Umbilical cord (tissue), 1 donor: ENCODE measurements at regions not wholly inside any gene's neighbourhood (a gene's known extent, or its start where the extent isn't known, plus 50 kb on each side); places are given as distances from the start of the nearest gene placed in this dataset.
"Not testable (repeated sequence)": the region's sequence is repeated elsewhere in the genome, so short reads cannot be mapped to it uniquely, and the experiment has no call there.

ENCODE experiments used
- DNase-seq: peaks from one replicate; pipeline ENCODE4 v3.0.0-alpha.2; 2015; ENCODE audit warnings: low spot score

DNA sequence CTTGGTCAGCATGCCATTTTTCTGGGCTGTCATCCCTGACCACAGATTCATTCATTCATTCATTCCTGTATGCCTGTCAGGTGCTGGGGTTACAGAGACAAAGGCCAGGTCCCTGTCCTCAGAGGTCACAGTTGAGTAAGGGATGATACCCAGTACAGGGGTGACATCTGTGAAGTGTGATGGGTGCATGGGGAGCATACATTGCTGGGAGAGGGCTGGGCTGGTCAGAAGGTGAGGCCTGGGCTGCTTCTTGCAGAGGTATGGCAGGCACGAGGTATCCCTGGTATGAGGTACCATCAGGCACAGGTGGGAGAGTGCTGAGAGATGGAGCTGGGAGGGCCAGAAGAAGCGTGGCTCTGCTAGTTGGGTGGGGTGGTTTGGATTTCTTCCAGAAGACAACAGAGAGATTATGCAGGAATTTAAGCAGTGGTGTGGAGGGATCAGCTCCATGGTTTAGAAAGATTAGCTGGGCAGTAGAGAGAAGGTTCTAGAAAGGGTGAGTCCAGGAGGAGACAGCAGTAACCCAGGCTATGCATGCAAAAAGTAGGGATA, 181.9 kb upstream of the HAAO start:
- DNase-seq: peak; percentile 85

DNA sequence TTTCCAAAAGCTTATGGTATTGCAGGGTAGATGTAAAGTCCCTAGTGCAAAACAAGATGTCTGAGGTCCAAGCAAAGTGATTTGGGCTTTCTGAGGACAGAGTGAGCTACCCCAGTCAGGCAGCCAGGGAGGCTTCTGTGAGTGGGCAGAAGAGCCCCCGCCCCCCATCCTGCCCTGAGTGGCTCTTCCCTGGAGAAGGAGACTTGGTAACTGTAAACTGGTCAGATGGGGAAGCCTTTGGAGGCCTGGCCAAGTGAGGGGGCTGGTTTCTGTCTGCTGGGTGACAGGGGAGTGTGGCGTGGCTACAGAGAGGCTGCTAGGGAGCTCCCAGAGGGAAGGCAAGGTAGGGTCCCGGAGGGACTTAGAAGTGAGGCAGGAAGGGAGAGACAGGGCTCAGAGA, 181.3 kb upstream of the HAAO start:
- DNase-seq: peak; percentile 36

DNA sequence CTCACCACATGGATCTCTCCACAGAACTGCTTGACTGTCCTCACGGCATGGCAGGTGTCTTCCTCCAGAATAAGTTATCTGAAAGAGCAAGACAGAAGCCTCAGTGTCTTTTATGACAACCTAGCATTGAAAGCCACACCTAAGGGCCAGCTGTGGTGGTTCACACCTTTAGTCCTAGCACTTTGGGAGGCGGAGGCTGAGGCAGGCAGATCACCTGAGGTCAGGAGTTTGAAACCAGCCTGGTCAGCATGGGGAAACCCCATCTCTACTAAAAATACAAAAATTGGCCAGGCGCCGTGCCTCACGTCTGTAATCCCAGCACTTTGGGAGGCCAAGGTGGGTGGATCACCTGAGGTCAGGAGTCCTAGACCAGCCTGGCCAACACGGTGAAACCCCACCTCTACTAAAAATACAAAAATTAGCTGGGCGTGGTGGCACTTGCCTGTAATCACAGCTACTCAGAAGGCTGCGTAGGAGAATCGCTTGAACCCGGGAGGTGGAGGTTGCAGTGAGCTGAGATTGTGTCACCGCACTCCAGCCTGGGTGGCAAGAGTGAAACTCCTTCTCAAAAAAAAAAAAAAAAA, 180.6 kb upstream of the HAAO start:
- not testable (repeated sequence) for DNase-seq

DNA sequence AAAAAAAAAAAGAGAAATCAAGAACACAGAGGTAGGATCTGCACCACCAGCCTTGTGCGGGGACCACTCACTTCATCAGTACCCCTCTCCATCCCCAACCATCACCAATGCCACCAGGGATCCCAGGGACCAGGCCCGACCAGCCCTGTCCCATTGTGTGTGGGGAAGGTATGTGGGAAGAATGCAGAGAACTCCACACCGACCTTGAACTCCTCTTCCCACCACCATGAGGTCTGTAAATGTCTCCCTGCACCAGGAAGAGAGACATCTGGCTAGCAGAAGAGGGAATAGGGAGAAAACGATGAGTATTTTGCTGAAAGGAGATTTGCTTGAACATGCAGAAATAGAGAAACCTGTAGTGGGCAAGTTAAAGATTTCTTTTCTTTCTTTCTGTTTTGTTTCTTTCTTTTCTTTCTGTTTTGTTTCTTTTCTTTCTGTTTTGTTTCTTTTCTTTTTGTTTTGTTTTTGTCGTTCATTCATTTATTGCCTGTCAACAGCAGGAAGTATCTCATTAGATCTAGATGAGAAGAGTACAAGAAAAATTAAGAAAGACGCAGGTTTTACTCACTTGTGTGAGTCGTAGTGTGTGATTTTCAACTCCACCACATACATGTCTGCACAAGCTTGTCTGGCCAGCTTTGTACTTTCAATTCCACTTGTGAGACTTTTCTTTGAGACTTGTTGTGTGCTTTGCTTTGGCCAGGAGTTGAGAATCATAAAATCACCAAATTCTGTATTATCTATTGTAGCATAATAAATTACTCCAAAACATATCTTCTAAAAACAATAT, 179.8 kb upstream of the HAAO start:
- no peak for DNase-seq

DNA sequence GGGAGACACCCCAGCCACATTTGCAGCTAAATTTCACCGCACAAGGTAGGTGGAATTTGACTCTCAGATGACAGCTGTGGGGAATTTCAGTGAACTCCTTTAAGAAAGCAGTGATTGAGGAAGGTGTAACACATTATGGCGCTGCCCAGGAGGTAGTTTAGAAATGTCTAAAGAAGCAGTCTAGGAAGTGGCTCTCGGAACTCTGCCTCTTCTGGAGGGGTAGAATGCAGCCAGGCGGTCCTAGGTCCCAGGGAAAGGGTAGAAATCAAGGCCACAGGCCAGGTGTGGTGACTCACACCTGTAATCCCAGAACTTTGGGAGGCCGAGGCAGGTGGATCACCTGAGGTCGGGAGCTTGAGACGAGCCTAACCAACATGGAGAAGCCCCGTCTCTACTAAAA, 179.0 kb upstream of the HAAO start:
- DNase-seq: no peak

DNA sequence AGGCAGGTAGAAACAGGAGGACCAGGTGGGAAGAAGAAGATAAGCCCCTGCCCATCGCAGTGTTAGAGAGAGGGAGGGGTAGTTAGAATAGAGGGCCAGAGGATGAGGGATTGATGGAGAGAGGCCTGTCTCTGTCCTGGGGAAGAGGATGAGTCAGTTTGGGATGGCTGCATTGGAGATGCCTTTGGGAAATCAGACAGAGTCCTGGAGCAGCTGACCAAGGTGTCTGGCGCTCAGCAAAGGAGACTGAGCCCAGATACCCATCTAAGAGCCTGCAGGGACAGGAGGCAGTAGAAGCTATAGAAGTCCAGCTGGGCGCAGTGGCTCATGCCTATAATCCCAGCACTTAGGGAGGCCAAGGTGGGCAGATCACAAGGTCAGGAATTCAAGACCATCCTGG, 177.8 kb upstream of the HAAO start:
- DNase-seq: no peak

DNA sequence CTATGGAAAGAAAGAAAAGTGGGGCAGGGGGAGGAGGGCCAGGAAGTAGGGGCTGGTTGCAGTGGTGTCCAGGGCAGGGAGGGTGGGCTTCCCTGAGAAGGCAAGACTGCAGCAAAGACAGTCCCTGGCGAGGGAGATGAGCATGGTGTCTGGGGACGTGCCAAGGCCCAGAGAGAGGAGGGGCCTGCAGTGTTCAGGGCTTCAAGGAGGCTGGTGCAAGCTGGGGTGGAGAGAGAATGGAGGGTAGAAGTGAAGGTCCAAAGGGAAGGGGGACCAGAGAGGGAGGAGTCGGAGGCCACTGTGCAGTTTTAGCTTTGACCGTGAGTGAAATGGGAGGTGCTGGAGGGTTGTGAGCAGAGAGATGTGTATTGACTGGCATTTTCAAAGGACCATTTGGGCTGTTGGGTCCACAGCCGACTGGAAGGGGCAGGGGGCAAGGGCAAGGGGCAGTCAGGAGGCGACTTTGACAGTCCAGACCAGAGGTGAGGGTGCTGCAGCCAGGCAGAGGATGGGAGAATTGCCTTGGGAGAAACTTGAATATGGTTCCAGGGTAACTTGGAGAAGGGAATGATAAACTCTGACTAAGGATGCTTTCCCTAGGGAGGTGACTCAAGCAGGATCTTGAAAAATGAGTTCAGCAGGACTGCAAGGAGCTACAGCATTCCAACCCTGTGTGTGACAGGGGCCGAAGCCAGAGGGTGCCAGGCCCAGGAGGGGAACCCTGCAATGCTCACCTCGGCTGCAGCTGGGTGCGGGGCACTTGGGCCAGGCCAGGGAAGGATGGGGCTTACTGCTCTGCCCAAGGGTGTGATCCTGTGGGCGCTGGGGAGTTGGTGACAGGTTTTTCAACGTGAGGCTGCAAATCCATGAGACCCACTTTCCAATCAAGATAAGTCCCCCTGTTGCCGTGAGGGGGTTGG, 177.1 kb upstream of the HAAO start:
- no peak for DNase-seq

DNA sequence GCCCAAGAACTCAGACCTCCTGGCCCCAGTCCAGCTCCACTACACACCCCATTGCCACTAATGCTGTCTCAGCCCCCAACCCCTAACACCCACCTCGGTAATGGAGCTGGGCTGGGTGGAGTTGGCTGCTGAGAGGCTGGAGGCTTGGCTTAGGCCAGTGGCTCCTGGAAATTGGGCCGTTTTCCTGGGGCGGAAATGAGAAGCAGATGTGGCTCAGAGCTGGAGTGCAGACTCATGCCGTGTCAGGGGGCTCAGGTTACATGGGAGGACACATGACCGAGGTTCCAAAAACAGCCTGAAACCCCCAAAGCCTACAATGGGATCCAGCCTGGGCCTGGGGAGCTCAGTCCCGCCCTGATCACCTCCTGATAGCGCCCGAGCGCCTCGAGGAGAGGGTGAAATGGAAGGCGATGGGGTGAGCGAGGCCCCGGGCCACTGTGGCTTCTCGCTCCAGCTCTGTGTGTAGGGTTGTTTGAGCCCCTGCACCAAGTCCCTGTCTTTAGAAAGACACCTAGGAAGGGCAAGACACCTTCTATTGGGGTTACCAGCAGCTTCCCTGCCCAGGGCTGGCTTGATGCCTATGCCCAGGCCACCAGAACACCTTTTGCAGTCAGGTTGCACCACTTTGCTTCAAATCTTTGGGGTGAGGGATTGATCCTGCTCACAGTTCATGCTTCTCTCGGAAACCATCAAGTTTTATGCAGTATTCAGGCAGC, 175.7 kb upstream of the HAAO start:
- DNase-seq: peak; percentile 71

DNA sequence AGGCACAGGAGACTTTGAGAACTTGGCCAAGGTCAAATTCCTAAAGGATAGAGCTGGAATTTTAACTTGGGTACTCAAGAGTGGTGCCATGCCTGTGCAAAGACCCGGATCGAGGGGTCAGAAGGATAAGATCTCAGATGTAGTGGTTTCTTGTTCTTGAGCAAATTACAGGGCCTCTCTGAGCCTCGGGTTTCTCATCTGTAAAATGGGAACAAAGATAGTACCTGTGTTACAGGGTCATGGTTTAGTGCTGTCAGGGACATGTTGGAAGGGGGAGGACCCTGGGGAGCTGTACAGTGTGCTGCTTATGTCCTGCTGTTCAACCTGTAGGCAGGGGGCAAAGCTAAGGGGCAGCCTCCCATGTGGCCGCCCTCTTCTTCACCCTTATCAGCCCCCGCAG, 173.5 kb upstream of the HAAO start:
- DNase-seq: no peak

DNA sequence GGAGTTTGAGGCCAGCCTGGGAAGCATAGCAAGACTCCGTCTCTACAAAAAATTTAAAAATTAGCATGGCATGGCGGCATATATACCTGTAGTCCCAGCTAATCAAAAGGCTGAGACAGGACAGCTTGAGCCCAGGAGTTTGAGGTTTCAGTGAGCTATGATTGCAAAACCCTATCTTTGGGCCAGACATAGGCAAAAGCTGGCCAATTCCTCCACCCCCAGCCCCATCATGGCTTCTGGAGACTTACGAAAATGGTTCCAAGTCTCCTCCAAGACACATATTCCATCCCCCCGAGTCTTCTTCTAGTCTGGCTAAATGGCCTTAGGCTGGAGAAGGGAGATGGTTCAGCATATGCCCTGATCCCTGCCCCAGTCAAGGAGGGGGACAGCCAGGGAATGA, 172.8 kb upstream of the HAAO start:
- no peak for DNase-seq

DNA sequence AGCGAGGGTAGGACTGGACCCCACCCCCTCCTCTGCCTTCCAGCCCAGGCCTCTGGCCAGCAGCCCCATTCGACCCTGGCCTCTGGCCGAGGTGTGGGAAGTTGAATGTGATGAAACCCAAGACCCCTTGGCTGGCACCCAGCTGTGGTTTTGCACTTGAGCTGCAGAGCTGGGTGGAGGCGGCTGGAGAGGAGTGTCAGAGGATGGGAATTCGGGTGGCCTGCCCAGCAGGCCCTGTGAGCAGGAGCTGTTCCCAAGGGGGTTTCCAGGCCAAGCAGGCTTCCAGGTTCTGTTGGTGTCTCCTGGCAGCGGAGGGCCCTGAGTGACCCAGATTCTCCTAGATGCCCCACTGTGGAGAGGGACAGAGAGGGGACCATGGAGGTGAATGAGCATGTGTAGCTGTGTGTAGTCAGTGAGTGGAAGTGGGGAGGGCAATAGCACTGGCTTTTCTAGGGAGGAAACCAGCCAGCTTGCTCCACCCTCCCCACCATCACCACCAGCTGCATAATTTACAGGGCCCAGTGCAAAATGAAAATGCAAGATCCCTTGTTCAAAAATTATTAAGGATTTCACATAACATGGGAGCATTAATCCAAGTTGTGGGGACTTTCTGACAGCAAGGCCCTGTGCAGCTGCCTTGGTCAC, 172.2 kb upstream of the HAAO start:
- peak; percentile 91 for DNase-seq

DNA sequence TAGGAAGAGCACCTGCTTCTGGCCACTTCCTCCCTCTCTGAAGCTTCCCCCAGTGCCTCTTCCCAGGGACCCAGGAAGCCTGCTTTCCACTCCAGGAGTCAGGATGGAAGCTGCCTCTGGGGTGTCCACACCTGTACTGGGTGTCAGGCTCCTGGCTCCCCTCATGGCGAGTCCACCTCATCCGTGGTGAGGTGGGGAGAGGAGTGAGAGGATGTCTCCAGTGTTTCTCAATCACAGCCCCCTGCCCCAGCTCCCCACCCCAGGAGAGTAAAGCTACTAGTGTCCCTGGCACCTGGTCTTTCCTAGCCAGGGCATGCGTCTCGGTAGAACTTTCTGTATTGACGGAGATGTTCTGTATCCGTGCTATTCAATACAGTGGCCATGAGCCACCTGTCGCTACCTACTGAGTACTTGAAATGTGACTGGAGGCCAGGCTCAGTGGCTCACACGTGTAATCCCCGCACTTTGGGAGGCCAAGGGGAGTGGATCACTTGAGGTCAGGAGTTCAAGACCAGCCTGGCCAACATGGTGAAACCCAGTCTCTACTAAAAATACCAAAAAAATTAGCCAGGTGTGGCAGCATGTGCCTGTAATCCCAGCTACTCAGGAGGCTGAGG, 171.2 kb upstream of the HAAO start:
- DNase-seq: no peak

DNA sequence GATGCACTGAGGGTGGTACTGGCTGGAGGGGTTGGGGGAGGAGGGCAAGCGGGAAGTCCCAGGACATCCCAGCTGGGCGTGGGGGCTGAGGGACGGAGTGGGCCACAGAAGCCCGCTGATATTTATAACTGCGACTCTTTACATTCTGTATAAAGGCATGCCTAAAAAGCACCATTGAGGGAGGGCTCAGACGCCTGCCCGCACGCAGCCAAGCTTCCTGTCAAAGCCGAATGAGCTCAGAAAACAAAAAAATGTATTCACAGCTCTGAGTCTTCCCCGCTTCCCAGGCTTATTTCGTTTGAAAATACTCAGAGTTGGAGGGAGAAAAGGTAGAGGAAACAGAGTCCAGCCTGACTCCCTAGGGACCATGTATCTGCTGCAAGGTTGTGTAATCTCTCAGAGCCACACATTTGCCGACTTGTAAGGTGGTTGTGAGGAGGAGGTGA, 170.1 kb upstream of the HAAO start:
- DNase-seq: peak; percentile 43

DNA sequence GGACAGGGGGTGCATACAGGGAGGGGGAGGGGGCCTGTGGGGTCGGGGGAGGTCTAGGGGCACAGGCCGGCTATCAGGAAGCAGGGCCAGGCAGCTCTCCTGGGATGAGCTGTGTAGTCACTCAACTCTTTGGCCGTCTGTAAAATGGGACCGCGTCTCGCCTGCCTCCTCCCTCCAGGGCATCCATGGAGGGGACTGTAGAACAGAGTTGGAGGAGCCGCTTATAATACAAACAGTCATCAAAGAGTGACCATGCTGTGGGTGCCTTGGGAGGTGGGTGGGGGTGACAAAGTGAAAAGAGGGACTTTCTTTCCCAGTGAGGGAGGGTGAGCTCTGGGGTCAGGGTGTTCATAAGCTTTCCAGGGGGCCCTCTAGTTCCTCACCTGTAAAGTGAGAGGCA, 169.6 kb upstream of the HAAO start:
- no peak for DNase-seq

DNA sequence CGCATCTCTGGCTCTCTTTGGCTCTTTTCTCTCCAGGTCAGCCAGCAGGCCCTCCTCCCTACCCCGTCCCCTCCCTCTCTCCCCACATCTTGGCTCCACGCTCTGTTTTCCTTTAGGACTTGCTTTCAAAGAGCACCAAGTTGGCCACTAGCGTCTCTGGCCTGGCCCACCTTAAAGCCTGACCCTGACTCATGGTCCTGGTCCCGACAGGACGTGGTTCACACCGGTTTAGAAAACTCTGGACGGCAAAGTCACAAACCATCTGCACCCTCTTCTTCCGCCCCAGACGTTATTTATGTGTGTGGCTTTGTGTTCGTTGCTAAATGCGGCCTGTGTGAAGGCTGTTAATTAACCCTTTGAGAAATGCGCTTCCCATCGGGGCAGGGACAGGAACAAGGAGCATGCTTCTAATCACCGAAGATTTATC, 169.0 kb upstream of the HAAO start:
- peak; percentile 77 for DNase-seq

DNA sequence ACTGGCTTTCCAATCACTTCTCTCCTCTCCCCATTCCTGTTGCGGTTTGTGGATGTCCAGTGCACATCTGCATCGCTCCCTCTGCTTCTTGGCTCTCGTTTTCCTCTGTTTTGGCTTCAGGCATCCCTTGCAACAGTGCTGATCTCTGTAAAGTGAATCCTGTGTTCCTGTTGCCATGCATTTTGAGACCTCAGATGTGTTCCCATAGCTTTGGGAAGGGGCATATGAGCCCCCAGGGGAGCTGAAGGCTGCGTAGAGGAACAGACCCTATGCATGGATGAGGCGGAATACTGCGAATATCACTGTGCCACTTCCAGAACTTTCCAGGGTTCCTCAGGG, 168.4 kb upstream of the HAAO start:
- no peak for DNase-seq

DNA sequence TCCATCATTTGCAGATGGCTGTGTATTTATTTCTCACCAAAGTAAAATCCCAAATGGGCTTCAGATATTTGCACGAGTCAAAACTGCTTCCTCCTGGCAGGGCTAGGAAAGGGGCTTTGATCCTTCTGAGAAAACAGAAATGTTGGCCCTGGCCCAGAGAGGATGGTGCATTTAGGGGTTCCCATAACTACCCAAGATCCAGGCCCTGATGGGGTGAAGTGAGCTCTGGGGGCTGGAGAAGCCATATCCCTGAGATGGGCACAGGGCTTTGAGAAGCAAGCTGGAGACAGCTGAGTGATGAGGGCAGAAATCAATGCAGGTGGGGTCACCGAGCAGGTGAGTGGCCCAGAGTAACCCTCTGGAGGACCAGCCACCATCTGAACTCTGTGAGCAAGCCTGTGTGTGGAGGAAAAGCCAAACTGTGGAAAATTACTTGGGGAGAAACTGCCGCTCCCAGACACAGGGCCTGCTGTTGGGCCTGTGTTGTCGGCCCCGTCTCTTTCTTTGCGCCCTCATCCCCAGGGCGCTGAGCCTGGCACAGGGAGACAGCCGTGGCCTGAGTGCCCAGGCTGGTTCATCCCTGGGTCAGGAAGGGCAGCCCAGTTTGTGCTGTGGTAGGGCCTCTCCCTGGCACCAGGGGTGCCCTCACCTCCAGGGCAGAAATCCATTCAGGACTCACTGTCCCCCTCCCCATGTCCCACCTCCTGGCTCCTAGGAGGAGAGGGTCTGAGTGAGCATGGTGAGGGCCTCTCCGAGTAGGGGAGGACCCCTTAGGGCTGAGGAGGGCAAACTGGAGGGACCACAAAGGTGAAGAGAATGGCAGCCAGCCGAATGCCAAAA, 167.8 kb upstream of the HAAO start:
- no peak for DNase-seq

DNA sequence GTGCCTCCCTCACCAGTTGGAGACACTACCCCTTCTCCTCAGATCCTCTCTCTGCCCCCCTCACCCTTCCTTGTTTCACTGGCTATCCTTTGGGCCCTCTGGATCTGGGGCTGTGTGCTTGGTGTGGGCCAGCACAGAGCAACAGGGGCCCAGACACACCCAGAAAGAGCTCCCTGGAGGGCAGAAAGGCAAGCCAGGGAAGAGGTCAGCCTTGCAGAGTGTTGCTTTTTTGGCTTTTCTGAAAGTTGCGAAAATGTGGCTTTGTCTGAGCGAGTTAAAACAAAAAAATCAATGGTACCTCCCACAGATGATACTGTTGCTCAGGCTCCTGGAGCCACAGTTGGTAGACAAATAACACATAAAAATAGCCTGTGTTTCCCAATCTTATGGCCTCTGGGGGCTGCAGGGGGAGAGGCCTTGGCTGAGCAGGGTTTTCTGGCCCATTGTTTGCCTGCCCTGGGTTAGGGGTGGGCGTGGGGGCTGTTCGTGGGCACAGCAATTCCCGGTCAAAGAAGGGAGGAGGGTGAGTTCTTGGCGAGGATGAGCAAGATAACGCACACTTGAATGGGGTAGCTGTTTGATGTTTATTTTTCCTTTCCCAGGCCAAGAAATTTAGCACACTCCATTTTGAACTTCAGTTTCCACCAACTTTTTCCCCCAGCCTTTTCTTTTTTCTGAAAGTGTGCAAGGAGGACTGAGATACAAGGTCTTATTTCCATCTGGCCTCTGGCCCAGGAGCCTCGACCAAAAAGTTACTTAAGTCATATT, 167.0 kb upstream of the HAAO start:
- peak; percentile 63 for DNase-seq

DNA sequence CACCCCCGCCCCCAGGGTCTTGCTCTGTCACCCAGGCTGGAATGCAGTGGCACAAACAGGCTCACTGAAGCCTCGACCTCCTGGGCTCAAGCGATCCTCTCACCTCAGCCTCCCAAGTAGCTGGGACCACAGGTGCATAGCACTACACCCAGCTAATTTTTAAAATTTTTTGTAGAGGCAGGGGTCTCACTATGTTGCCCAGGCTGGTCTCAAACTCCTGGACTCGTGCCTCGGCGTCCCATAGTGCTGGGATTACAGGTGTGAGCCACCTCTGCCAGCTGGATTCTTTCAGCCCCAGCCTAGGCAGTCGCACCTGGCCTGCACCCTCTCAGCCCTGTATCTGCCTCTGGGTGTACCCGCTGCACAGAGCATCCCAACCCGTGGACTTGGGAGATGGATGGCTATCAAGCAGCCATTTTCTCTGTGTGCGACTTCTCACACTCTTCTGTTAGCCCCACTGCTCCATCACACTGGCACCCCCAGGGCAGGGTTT, 166.4 kb upstream of the HAAO start:
- DNase-seq: no peak
